ENCODE measurements at regions not wholly inside any gene's neighbourhood (a gene's known extent, or its start where the extent isn't known, plus 50 kb on each side); places are given as distances from the start of the nearest gene placed in this dataset.

DNA sequence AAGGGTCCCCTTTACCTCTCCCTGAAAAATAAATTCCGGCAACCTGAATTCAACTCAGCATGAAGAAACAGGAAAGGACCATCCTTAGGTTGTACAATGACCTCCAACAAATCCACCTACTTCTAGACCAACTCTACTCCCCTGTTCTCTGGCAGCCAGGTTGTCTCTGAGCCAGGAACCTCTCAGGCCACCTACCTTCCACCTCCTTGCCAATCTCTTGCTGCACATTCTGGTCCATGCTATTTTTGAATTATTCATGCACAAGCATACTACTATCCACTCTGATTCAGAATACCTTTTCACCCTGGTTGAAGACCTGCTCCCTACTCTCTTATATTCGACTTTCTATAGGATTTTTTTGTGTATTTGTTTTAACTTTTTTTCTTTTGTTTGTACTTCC, 415.0 kb upstream of the ZNF507 start:
- H3K79me2 ChIP-seq (ENCODE audit: control insufficient read depth in 1 of 2, insufficient read depth in 2 of 2, low read length in 2 of 2) = no peaks in the 10 kb centered on the region
- no peak overlapping the region for H4K8ac ChIP-seq (ENCODE audit: extremely low read depth, insufficient read depth, low read length)
- DNase-seq (ENCODE audit: low read depth in 1 of 2, low spot score in 2 of 2) (no peak), FAIRE-seq (no peak)
- no peak overlapping the region for H3K14ac ChIP-seq (ENCODE audit: insufficient read length)
- WGBS, 2 experiments (ENCODE audit: extremely low coverage in 1 of 2, insufficient coverage in 1 of 2, insufficient read length in 1 of 2, insufficient replicate concordance in 2 of 2, low coverage in 1 of 2, low lambda C conversion rate in 2 of 2, missing lambda C conversion rate in 1 of 2) = 94% methylated on average over 2 of the region's 2 CpGs; no CpG with 5 or more reads in 1 of the 2 experiments
- POLR2A ChIA-PET (ENCODE audit: partially characterized antibody) = no interaction called here
- no peak overlapping the region for H3K23ac ChIP-seq (ENCODE audit: insufficient read length)
- H3K9me3 ChIP-seq (ENCODE audit: insufficient read depth in 2 of 2, low read depth in 1 of 2, low read length in 1 of 2) = 0 out of 4 replicates have a peak, but pooled peaks cover 0 to 4% of the 10 kb centered on the region in 2 experiments
- no peak overlapping the region for H3K4me3 ChIP-seq (ENCODE audit: extremely low read depth in 1 of 4, insufficient read depth in 2 of 4, low read depth in 3 of 4, low read length in 4 of 4)
- no peaks in the 10 kb centered on the region; the same call in 1 of the 2 replicates for H3K23me2 ChIP-seq (ENCODE audit: low read depth, low read length)
- H3K27ac ChIP-seq (ENCODE audit: low read depth, low read length) = no peak overlapping the region
- CTCF ChIA-PET (ENCODE audit: partially characterized antibody) = no interaction called here
- no peak overlapping the region for H2BK12ac ChIP-seq (ENCODE audit: low read depth, low read length)
- H2AFZ ChIP-seq (ENCODE audit: low read length) = no peak overlapping the region
- H3K36me3 ChIP-seq (ENCODE audit: control insufficient read depth in 2 of 4, insufficient read depth in 4 of 4, low read length in 3 of 4) = no peaks in the 10 kb centered on the region
- H3K4me2 ChIP-seq (ENCODE audit: insufficient read depth in 1 of 2, low read depth in 2 of 2, low read length in 2 of 2) = no peak overlapping the region
- no peak overlapping the region for H3K56ac ChIP-seq (replicated peaks; ENCODE audit: insufficient read length, low read depth, low read length)
- no peak overlapping the region for H2BK15ac ChIP-seq (ENCODE audit: low read length)
- no peak overlapping the region for H2BK20ac ChIP-seq (ENCODE audit: low read length)
- no peak overlapping the region for H4K5ac ChIP-seq (ENCODE audit: insufficient read length, low read depth, low read length)
- no peak overlapping the region for H3K4ac ChIP-seq (replicated peaks; ENCODE audit: insufficient read length, low read depth, low read length)
- H3K79me1 ChIP-seq (ENCODE audit: low read depth, low read length) = no peaks in the 10 kb centered on the region
- no peak overlapping the region for H2BK5ac ChIP-seq (ENCODE audit: low read depth, low read length)
- H3K18ac ChIP-seq (ENCODE audit: extremely low read depth, low read length) = no peak overlapping the region
- TF ChIP-seq RBBP5 (IDR thresholded peaks at IDR 0.05; ENCODE audit: borderline replicate concordance, low read depth, low read length) (no peak), PHF8 (conservative IDR thresholded peaks at IDR 0.05; ENCODE audit: low read depth, low read length) (no peak)
- H2AK5ac ChIP-seq (ENCODE audit: low read depth, low read length) = no peak overlapping the region
- H3K4me1 ChIP-seq (replicated peaks in 1 of 4; ENCODE audit: control insufficient read depth in 3 of 4, insufficient read depth in 4 of 4, low read length in 3 of 4) = no peaks in the 10 kb centered on the region
- no peak overlapping the region for H4K91ac ChIP-seq (replicated peaks; ENCODE audit: insufficient read length, low read length)
- H4K20me1 ChIP-seq (replicated peaks in 1 of 2; ENCODE audit: control insufficient read depth in 1 of 2, insufficient read depth in 2 of 2, low read length in 2 of 2) = no peaks in the 10 kb centered on the region
- H3K9ac ChIP-seq (replicated peaks in 1 of 4; ENCODE audit: extremely low read depth in 1 of 4, low read depth in 3 of 4, low read length in 3 of 4) = no peak overlapping the region
- no peak overlapping the region for H2BK120ac ChIP-seq (replicated peaks; ENCODE audit: low read depth, low read length)
- no peaks in the 10 kb centered on the region for H3K27me3 ChIP-seq (replicated peaks in 1 of 4; ENCODE audit: control insufficient read depth in 3 of 4, extremely low read depth in 1 of 4, insufficient read depth in 3 of 4, low read length in 3 of 4)
